PC-9 (cell line): ENCODE measurements at regions not wholly inside any gene's neighbourhood (a gene's known extent, or its start where the extent isn't known, plus 50 kb on each side); places are given as distances from the start of the nearest gene placed in this dataset.

Experiments
- CTCF ChIP-seq: fragments of 200-600 bp; sonication (generic); conservative IDR thresholded peaks from 2 replicates; pipeline ENCODE4 v1.6.1; 2017; ENCODE audit warnings: mixed run types, antibody characterized with exemption, mild to moderate bottlenecking, moderate library complexity
- EZH2 ChIP-seq: fragments of 200-600 bp; sonication (generic); IDR thresholded peaks from 2 replicates; pipeline ENCODE4 v1.8.0; 2017; ENCODE audit warnings: antibody characterized with exemption, low read depth

DNA sequence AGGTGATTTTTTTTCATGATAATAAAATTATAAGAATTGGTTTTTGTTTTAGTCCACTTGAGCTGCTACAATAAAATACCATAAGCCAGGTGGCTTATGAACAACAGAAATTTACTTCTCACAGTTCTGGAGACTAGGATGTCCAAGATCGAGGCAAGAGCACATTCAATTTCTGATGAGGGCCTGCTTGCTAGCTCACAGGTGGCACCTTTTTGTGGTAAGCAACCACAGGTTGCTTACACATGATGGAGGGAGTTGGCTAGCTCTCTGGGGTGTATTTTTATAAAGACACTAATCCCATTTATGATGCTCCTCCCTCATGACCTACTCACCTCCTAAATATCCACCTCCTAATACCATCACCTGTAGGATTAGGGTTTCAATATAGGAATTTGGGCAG lies 1248.5 kb upstream of the TENM3 start:
- TF ChIP-seq CTCF (no peak), EZH2 (no peak)
